Gastroesophageal sphincter (tissue), 3 donors: ENCODE measurements at regions not wholly inside any gene's neighbourhood (a gene's known extent, or its start where the extent isn't known, plus 50 kb on each side); places are given as distances from the start of the nearest gene placed in this dataset.

Experiments used
- CTCF ChIP-seq, 4 experiments: fragments of 200-600 bp in 2 of 4; fragments of 450-650 bp in 2 of 4; sonication (generic) in 1 of 4; IDR thresholded peaks; one replicate each; pipeline ENCODE4 v1.5.1; 2017 to 2019; ENCODE audit warnings: antibody characterized with exemption in 4 of 4, mild to moderate bottlenecking in 2 of 4, moderate library complexity in 2 of 4
- POLR2A ChIP-seq, 2 donors: fragments of 450-650 bp; IDR thresholded peaks; one replicate each; pipeline ENCODE4 v1.6.1; 2017; ENCODE audit warnings: antibody characterized with exemption in 2 of 2, mild to moderate bottlenecking in 2 of 2, moderate library complexity in 1 of 2

GRCh38 chr1:168987923-168988322, 118.6 kb upstream of the ATP1B1 start:
- no peak for TF ChIP-seq CTCF (IDR thresholded peaks at IDR 0.05)
- TF ChIP-seq POLR2A (IDR thresholded peaks at IDR 0.05) = no peak
